Heart right ventricle (tissue), 16 donors: ENCODE measurements at regions not wholly inside any gene's neighbourhood (a gene's known extent, or its start where the extent isn't known, plus 50 kb on each side); places are given as distances from the start of the nearest gene placed in this dataset.

Experiments used
- ATAC-seq, 8 donors: fragments of 200-7000 bp; cut with Tn5 transposase; one replicate each; pipeline ENCODE4 v1.9.1; 2020; ENCODE audit warnings: mild to moderate bottlenecking in 8 of 8, moderate library complexity in 8 of 8, moderate number of reproducible peaks in 1 of 8
- DNase-seq, 2 donors: peaks; one replicate each; pipeline ENCODE4 v3.0.0-alpha.2; 2020
- H3K27ac ChIP-seq, 10 donors: fragments of 200-600 bp; sonication (generic) in 2 of 10; one replicate each; pipeline versions ENCODE4 v1.5.0 to v1.8.0; 2020 to 2022; ENCODE audit warnings: mild to moderate bottlenecking in 3 of 10
- H3K27me3 ChIP-seq, 7 donors: fragments of 200-600 bp; one replicate each; pipeline ENCODE4 v1.8.0; 2021 to 2022; ENCODE audit warnings: mild to moderate bottlenecking in 2 of 7
- H3K36me3 ChIP-seq, 9 donors: fragments of 200-600 bp; sonication (generic) in 1 of 9; one replicate each; pipeline versions ENCODE4 v1.5.0 to v1.8.0; 2020 to 2022; ENCODE audit warnings: mild to moderate bottlenecking in 2 of 9
- H3K4me1 ChIP-seq, 9 donors: fragments of 200-600 bp; sonication (generic) in 1 of 9; one replicate each; pipeline versions ENCODE4 v1.5.0 to v1.8.0; 2020 to 2022; ENCODE audit warnings: mild to moderate bottlenecking in 4 of 9
- H3K4me3 ChIP-seq, 10 donors: fragments of 200-600 bp; sonication (generic) in 2 of 10; one replicate each; pipeline versions ENCODE4 v1.5.0 to v1.8.0; 2020 to 2022; ENCODE audit warnings: mild to moderate bottlenecking in 7 of 10, moderate library complexity in 2 of 10
- H3K9me3 ChIP-seq, 11 donors: fragments of 200-600 bp in 10 of 11; sonication (generic) in 2 of 11; one replicate each; pipeline versions ENCODE4 v1.5.0 to v1.8.0; 2013 to 2022; ENCODE audit warnings: mild to moderate bottlenecking in 2 of 11, control low read depth in 1 of 11, moderate library complexity in 1 of 11
- CTCF ChIP-seq, 9 donors: fragments of 200-600 bp; sonication (generic) in 2 of 9; IDR thresholded peaks; one replicate each; pipeline versions ENCODE4 v1.5.0 to v1.8.0; 2021 to 2022; ENCODE audit warnings: antibody characterized with exemption in 9 of 9, mild to moderate bottlenecking in 5 of 9, moderate library complexity in 1 of 9
- WGBS, 2 donors: extraction: QIAGEN DNeasy Blood & Tissue Kit; methylation state at CpG; one replicate each; pipeline ENCODE4 v1.1.7; 2013; ENCODE audit warnings: inconsistent platforms in 1 of 2; 5-methylcytosine and 5-hydroxymethylcytosine counted together
- intact Hi-C, 10 donors: fragments of 100-400 bp; cut with DNase I; formaldehyde crosslinking; loops; one replicate each; pipeline versions ENCODE4 v1.11.1 to v1.14.2; 2022
- donor health status: Arrhythmogenic right ventricular cardiomyopathy.
- donor health status: ischemic (EF 13 %, LVEDD 7.1; RV severe dilation, severe dysfunction).
- donor health status: healthy with polysubstance abuse.
- donor health status: DM: no; HTN: yes; CAD: no.
- donor health status: DM: no; HTN: no; CAD: no.
- donor health status: ischemic (EF 25% LVEDD 6.9; RV normal size, moderate dysfunction).
- donor health status: ischemic (EF 25% LVEDD 5.7; RV mildly dilated, moderate dysfunction).
- donor health status: healthy.
- donor health status: DM: yes; HTN: yes; CAD: no.
- donor health status: Ischemic cardiomyopathy.
- donor health status: ischemic (EF 35%, LVEDD 5.7; RV mildly dilated, moderate dysfunction).
- donor health status: nonischemic (EF 11% LVEDD 7.7; RV severe dilation, severe dysfunction).
- donor health status: DM: yes; HTN: yes; CAD: no.
- donor health status: PGD.
- donor health status: ischemic (EF 29% LVEDD 5.4; RV normal size, mild dysfunction).
- donor health status: nonischemic (EF 23%, LVEDD 6.1; RV moderate dilation, normal function).

DNA sequence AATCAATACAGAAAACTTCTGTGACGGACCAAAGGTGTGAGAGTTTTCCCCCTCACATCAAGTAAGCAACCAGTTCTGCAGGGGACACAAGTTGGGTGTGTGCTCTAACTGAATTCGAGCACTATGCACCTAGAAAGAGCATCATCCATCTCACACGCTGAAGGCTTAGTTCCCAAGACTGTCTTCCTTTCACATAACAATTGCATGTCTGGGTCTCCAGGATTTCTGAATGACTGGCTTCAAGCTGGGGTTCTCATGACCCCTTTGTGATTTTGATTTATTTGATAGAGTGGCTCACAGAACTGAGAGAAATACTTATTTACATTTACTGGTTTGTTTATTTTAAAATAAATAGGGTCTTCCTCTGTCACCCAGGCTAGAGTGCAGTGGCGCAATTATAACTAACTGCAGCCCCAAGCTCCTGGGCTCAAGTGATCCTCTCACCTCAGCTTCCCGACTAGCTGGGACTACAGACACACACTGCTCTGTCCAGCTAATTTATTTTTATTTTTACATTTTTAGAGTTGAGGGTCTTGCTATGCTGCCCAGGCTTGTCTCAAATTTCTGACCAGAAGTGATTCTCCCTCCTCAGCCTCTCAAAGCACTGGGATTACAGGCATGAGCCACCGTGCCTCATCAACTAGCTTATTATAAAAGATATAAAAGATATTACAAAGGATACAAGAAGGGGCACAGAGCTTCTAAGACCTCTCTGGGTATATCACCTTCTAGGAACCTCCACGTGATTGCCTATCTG is 316.7 kb upstream of the CDH12 start:
- WGBS, 2 donors: 67 to 71% methylated on average over 7 of the region's 7 CpGs
- Histone ChIP-seq H3K4me3 (no peak overlapping the region), H3K27ac (no peak overlapping the region), H3K9me3 (peaks cover 0 to 30% (median 0%) of the 10 kb centered on the region in 11 donors), H3K27me3 (no peaks in the 10 kb centered on the region), H3K36me3 (no peaks in the 10 kb centered on the region), H3K4me1 (no peaks in the 10 kb centered on the region)
- ATAC-seq (no peak), DNase-seq (no peak)
- TF ChIP-seq CTCF (IDR thresholded peaks at IDR 0.05): no peak
- intact Hi-C loops: no loop called here

DNA sequence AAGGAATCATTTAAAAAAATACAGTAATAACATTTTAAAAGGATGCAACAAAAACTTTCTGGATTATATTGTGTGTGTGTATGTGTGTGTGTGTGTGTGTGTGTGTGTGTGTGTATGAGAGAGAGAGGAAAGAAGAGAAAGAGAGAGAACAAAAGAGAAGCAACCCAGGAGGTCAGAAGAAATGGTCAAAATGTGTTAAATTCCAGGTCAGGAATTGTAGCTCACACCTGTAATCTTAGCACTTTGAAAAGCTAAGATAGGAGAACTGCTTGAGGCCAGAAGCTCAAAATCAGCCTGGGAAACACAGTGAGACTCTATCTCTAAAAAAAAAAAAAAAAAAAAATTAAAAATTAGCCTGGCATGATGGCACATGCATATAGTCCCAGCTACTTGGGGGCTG is 311.8 kb upstream of the CDH12 start:
- no peak for DNase-seq
- H3K4me1 ChIP-seq: no peaks in the 10 kb centered on the region
- no peak overlapping the region for H3K27ac ChIP-seq
- H3K27me3 ChIP-seq: no peaks in the 10 kb centered on the region
- peaks cover 0 to 11% (median 0%) of the 10 kb centered on the region in 11 donors for H3K9me3 ChIP-seq
- no peaks in the 10 kb centered on the region for H3K36me3 ChIP-seq
- ATAC-seq: no peak
- H3K4me3 ChIP-seq: no peak overlapping the region
- no peak for TF ChIP-seq CTCF (IDR thresholded peaks at IDR 0.05)
- intact Hi-C loops: no loop called here

- Histone ChIP-seq H3K27ac (no peak overlapping the region), H3K36me3 (no peaks in the 10 kb centered on the region), H3K9me3 (no peaks in the 10 kb centered on the region), H3K27me3 (no peaks in the 10 kb centered on the region), H3K4me1 (no peaks in the 10 kb centered on the region), H3K4me3 (no peak overlapping the region)
- intact Hi-C loops: no loop called here
- 86% methylated on average over 2 of the region's 2 CpGs for WGBS, 2 donors
- TF ChIP-seq CTCF (IDR thresholded peaks at IDR 0.05): no peak
- ATAC-seq: no peak
- no peak for DNase-seq
Measured at GRCh38 chr5:23158179-23158578, 305.0 kb upstream of the CDH12 start.

DNA sequence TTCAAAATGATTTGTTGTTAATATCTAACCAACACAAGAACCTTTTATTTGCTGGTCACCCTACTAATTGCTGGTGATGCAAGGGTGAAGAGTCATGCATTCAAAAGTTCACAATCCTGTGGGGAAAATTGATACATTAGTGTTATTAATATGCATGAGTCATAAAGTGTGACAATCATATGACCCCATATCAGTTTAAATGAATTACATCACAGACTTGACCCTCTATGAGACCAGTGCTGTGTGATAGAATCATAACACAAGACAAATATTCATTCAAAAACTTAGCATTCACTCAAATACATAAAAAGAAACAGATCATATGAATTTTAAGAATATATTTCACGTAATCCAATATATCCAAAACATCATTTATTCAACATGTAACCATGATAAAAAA is 304.6 kb upstream of the CDH12 start:
- Histone ChIP-seq H3K4me3 (no peak overlapping the region), H3K27me3 (no peaks in the 10 kb centered on the region), H3K4me1 (no peaks in the 10 kb centered on the region), H3K27ac (no peak overlapping the region), H3K9me3 (no peaks in the 10 kb centered on the region), H3K36me3 (no peaks in the 10 kb centered on the region)
- DNase-seq: no peak
- ATAC-seq: no peak
- intact Hi-C loops: no loop called here
- WGBS, 2 donors: 79 to 86% methylated on average over 1 of the region's 1 CpG
- no peak for TF ChIP-seq CTCF (IDR thresholded peaks at IDR 0.05)
